ENCODE measurements at regions not wholly inside any gene's neighbourhood (a gene's known extent, or its start where the extent isn't known, plus 50 kb on each side); places are given as distances from the start of the nearest gene placed in this dataset.

- no peak for DNase-seq (ENCODE audit: low spot score)
- H3K9ac ChIP-seq (ENCODE audit: low read depth in 1 of 2, low read length in 2 of 2): no peak overlapping the region
- H3K27me3 ChIP-seq (ENCODE audit: control insufficient read depth in 4 of 4, insufficient read depth in 4 of 4, low read length in 3 of 4): no peaks in the 10 kb centered on the region
- H3K36me3 ChIP-seq (ENCODE audit: control insufficient read depth in 4 of 4, insufficient read depth in 3 of 4, low read depth in 1 of 4, low read length in 3 of 4): no peaks in the 10 kb centered on the region
- H3K4me3 ChIP-seq (ENCODE audit: low read depth in 1 of 3, low read length in 3 of 3): no peak overlapping the region
- no peaks in the 10 kb centered on the region for H3K4me1 ChIP-seq (ENCODE audit: control insufficient read depth in 4 of 4, insufficient read depth in 4 of 4, low read length in 3 of 4)
- no peak overlapping the region for H3K27ac ChIP-seq (ENCODE audit: low read depth in 1 of 2, low read length in 2 of 2)
- H3K9me3 ChIP-seq (ENCODE audit: control insufficient read depth in 4 of 4, low read length in 3 of 4): peaks cover 0 to 2% (median 0%) of the 10 kb centered on the region in 4 donors
- 65% methylated on average over 7 of the region's 7 CpGs for WGBS
- TF ChIP-seq RAD21 (IDR thresholded peaks at IDR 0.05) (peak in 1 of 2 donors; percentile 56), EGR1 (IDR thresholded peaks at IDR 0.05; ENCODE audit: low read depth in 2 of 2) (no peak)
Measured at GRCh38 chr6:8589941-8590729, 154.8 kb upstream of the SLC35B3 start.

GRCh38 chr6:8588176-8588575 lies 152.8 kb upstream of the SLC35B3 start:
- no peak overlapping the region for H3K4me3 ChIP-seq (ENCODE audit: low read depth in 1 of 3, low read length in 3 of 3)
- H3K4me1 ChIP-seq (ENCODE audit: control insufficient read depth in 4 of 4, insufficient read depth in 4 of 4, low read length in 3 of 4): no peaks in the 10 kb centered on the region
- H3K27ac ChIP-seq (ENCODE audit: low read depth in 1 of 2, low read length in 2 of 2): no peak overlapping the region
- H3K27me3 ChIP-seq (ENCODE audit: control insufficient read depth in 4 of 4, insufficient read depth in 4 of 4, low read length in 3 of 4): no peaks in the 10 kb centered on the region
- TF ChIP-seq GABPA (IDR thresholded peaks at IDR 0.05 in 1 of 2, conservative IDR thresholded peaks at IDR 0.05 in 1 of 2) (no peak), HNF4G (IDR thresholded peaks at IDR 0.05) (no peak), RAD21 (IDR thresholded peaks at IDR 0.05) (no peak), TAF1 (conservative IDR thresholded peaks at IDR 0.05) (no peak), HNF4A (conservative IDR thresholded peaks at IDR 0.05) (no peak), FOXA1 (IDR thresholded peaks at IDR 0.05) (no peak)
- DNase-seq (ENCODE audit: low spot score): no peak
- no peak overlapping the region for H3K9ac ChIP-seq (ENCODE audit: low read depth in 1 of 2, low read length in 2 of 2)
- 96% methylated on average over 1 of the region's 1 CpG for WGBS
- H3K36me3 ChIP-seq (ENCODE audit: control insufficient read depth in 4 of 4, insufficient read depth in 3 of 4, low read depth in 1 of 4, low read length in 3 of 4): no peaks in the 10 kb centered on the region
- peaks cover 0 to 2% (median 0%) of the 10 kb centered on the region in 4 donors for H3K9me3 ChIP-seq (ENCODE audit: control insufficient read depth in 4 of 4, low read length in 3 of 4)

GRCh38 chr6:8583291-8583690 lies 147.9 kb upstream of the SLC35B3 start:
- Histone ChIP-seq H3K9ac (ENCODE audit: low read depth in 1 of 2, low read length in 2 of 2) (no peak overlapping the region), H3K36me3 (ENCODE audit: control insufficient read depth in 4 of 4, insufficient read depth in 3 of 4, low read depth in 1 of 4, low read length in 3 of 4) (no peaks in the 10 kb centered on the region), H3K27ac (ENCODE audit: low read depth in 1 of 2, low read length in 2 of 2) (no peak overlapping the region), H3K9me3 (ENCODE audit: control insufficient read depth in 4 of 4, low read length in 3 of 4) (no peaks in the 10 kb centered on the region), H3K4me3 (ENCODE audit: low read depth in 1 of 3, low read length in 3 of 3) (no peak overlapping the region), H3K4me1 (ENCODE audit: control insufficient read depth in 4 of 4, insufficient read depth in 4 of 4, low read length in 3 of 4) (no peaks in the 10 kb centered on the region), H3K27me3 (ENCODE audit: control insufficient read depth in 4 of 4, insufficient read depth in 4 of 4, low read length in 3 of 4) (no peaks in the 10 kb centered on the region)
- DNase-seq (ENCODE audit: low spot score): no peak
- no peak for TF ChIP-seq ZBTB33 (IDR thresholded peaks at IDR 0.05)
- TF ChIP-seq RAD21 (IDR thresholded peaks at IDR 0.05): no peak
- TF ChIP-seq GABPA (IDR thresholded peaks at IDR 0.05 in 1 of 2, conservative IDR thresholded peaks at IDR 0.05 in 1 of 2): no peak
- TF ChIP-seq YY1 (IDR thresholded peaks at IDR 0.05): no peak
- TF ChIP-seq MAX (IDR thresholded peaks at IDR 0.05): no peak
- TF ChIP-seq HNF4G (IDR thresholded peaks at IDR 0.05): no peak
- no peak for TF ChIP-seq FOXA1 (IDR thresholded peaks at IDR 0.05)
- TF ChIP-seq RXRA (IDR thresholded peaks at IDR 0.05): no peak
- no peak for TF ChIP-seq SP1 (IDR thresholded peaks at IDR 0.05)
- TF ChIP-seq ATF3 (IDR thresholded peaks at IDR 0.05): no peak
- TF ChIP-seq EGR1 (IDR thresholded peaks at IDR 0.05; ENCODE audit: low read depth in 2 of 2): no peak

Data from liver (tissue), 7 donors.